Mononuclear cell (primary cell): ENCODE measurements at regions not wholly inside any gene's neighbourhood (a gene's known extent, or its start where the extent isn't known, plus 50 kb on each side); places are given as distances from the start of the nearest gene placed in this dataset.

Experiments used
- H3K27me3 ChIP-seq: 2 replicates; pipeline ENCODE4 v1.6.0; 2011; ENCODE audit warnings: low read length, control low read depth; ENCODE audit not compliant: insufficient read depth
- H3K4me1 ChIP-seq: 2 replicates; pipeline ENCODE4 v1.5.1; 2011; ENCODE audit warnings: mild to moderate bottlenecking, low read length, control low read depth; ENCODE audit not compliant: insufficient read depth
- H3K4me3 ChIP-seq: 2 replicates; pipeline ENCODE4 v1.5.1; 2011; ENCODE audit warnings: mild to moderate bottlenecking, low read length, moderate library complexity
- H3K9me3 ChIP-seq: 2 replicates; pipeline ENCODE4 v1.5.1; 2011; ENCODE audit warnings: low read depth, mild to moderate bottlenecking, control low read depth, low read length

- Histone ChIP-seq H3K4me3 (no peak overlapping the region), H3K27me3 (no peaks in the 10 kb centered on the region), H3K4me1 (no peaks in the 10 kb centered on the region), H3K9me3 (no peaks in the 10 kb centered on the region)
Observed at GRCh38 chr20:20932156-20932555, 174.0 kb downstream of the LINC00237 start.

- Histone ChIP-seq H3K9me3 (no peaks in the 10 kb centered on the region), H3K4me1 (no peaks in the 10 kb centered on the region), H3K4me3 (no peak overlapping the region), H3K27me3 (no peaks in the 10 kb centered on the region)
Observed at GRCh38 chr20:20931632-20932031, 174.5 kb downstream of the LINC00237 start.

- H3K4me1 ChIP-seq, result no peaks in the 10 kb centered on the region
- no peaks in the 10 kb centered on the region for H3K27me3 ChIP-seq
- H3K4me3 ChIP-seq, result no peak overlapping the region
- H3K9me3 ChIP-seq, result no peaks in the 10 kb centered on the region
Observed at GRCh38 chr20:20931024-20931423, 175.1 kb downstream of the LINC00237 start.

GRCh38 chr20:20930500-20930899 is 175.7 kb downstream of the LINC00237 start:
- H3K9me3 ChIP-seq, result no peaks in the 10 kb centered on the region
- H3K4me1 ChIP-seq, result no peaks in the 10 kb centered on the region
- H3K27me3 ChIP-seq, result no peaks in the 10 kb centered on the region
- H3K4me3 ChIP-seq, result no peak overlapping the region

GRCh38 chr20:20929341-20929740 is 176.8 kb downstream of the LINC00237 start:
- Histone ChIP-seq H3K27me3 (no peaks in the 10 kb centered on the region), H3K4me3 (no peak overlapping the region), H3K4me1 (no peaks in the 10 kb centered on the region), H3K9me3 (no peaks in the 10 kb centered on the region)

GRCh38 chr20:20926222-20926905 is 179.8 kb downstream of the LINC00237 start:
- no peaks in the 10 kb centered on the region for H3K4me1 ChIP-seq
- H3K9me3 ChIP-seq, result no peaks in the 10 kb centered on the region
- H3K27me3 ChIP-seq, result no peaks in the 10 kb centered on the region
- no peak overlapping the region for H3K4me3 ChIP-seq

- Histone ChIP-seq H3K4me3 (no peak overlapping the region), H3K9me3 (peaks cover 10% of the 10 kb centered on the region), H3K27me3 (peaks cover 6% of the 10 kb centered on the region), H3K4me1 (no peaks in the 10 kb centered on the region)
Observed at GRCh38 chr20:20920433-20920832, 185.7 kb downstream of the LINC00237 start.

- peaks cover 10% of the 10 kb centered on the region for H3K9me3 ChIP-seq
- H3K4me3 ChIP-seq, result no peak overlapping the region
- H3K4me1 ChIP-seq, result no peaks in the 10 kb centered on the region
- H3K27me3 ChIP-seq, result peaks cover 6% of the 10 kb centered on the region
Observed at GRCh38 chr20:20915844-20916243, 190.3 kb downstream of the LINC00237 start.

- no peaks in the 10 kb centered on the region for H3K9me3 ChIP-seq
Observed at GRCh38 chr20:20904501-20904831, 192.0 kb upstream of the RALGAPA2 start.

GRCh38 chr20:20903773-20904500 is 191.5 kb upstream of the RALGAPA2 start:
- Histone ChIP-seq H3K4me1 (no peaks in the 10 kb centered on the region), H3K4me3 (no peak overlapping the region), H3K27me3 (no peaks in the 10 kb centered on the region), H3K9me3 (no peaks in the 10 kb centered on the region)

More at GRCh38 chr20:20904501-20904831, 192.0 kb upstream of the RALGAPA2 start:
- Histone ChIP-seq H3K27me3 (no peaks in the 10 kb centered on the region), H3K4me1 (no peaks in the 10 kb centered on the region), H3K4me3 (no peak overlapping the region)

- Histone ChIP-seq H3K4me3 (no peak overlapping the region), H3K4me1 (no peaks in the 10 kb centered on the region), H3K9me3 (no peaks in the 10 kb centered on the region), H3K27me3 (no peaks in the 10 kb centered on the region)
Observed at GRCh38 chr20:20897922-20898321, 185.5 kb upstream of the RALGAPA2 start.

GRCh38 chr20:20897145-20897544 is 184.7 kb upstream of the RALGAPA2 start:
- H3K4me1 ChIP-seq, result no peaks in the 10 kb centered on the region
- H3K27me3 ChIP-seq, result no peaks in the 10 kb centered on the region
- H3K4me3 ChIP-seq, result no peak overlapping the region

GRCh38 chr20:20896606-20897005 is 184.2 kb upstream of the RALGAPA2 start:
- no peaks in the 10 kb centered on the region for H3K9me3 ChIP-seq
- no peaks in the 10 kb centered on the region for H3K27me3 ChIP-seq
- no peaks in the 10 kb centered on the region for H3K4me1 ChIP-seq
- H3K4me3 ChIP-seq, result no peak overlapping the region

More at GRCh38 chr20:20897145-20897544, 184.7 kb upstream of the RALGAPA2 start:
- H3K9me3 ChIP-seq, result no peaks in the 10 kb centered on the region

GRCh38 chr20:20895537-20895936 is 183.1 kb upstream of the RALGAPA2 start:
- Histone ChIP-seq H3K4me1 (no peaks in the 10 kb centered on the region), H3K4me3 (no peak overlapping the region), H3K27me3 (no peaks in the 10 kb centered on the region), H3K9me3 (no peaks in the 10 kb centered on the region)

- Histone ChIP-seq H3K9me3 (no peaks in the 10 kb centered on the region), H3K4me1 (no peaks in the 10 kb centered on the region), H3K27me3 (no peaks in the 10 kb centered on the region), H3K4me3 (no peak overlapping the region)
Observed at GRCh38 chr20:20894753-20895152, 182.3 kb upstream of the RALGAPA2 start.

- no peaks in the 10 kb centered on the region for H3K9me3 ChIP-seq
- no peaks in the 10 kb centered on the region for H3K4me1 ChIP-seq
- H3K27me3 ChIP-seq, result no peaks in the 10 kb centered on the region
- no peak overlapping the region for H3K4me3 ChIP-seq
Observed at GRCh38 chr20:20894280-20894679, 181.8 kb upstream of the RALGAPA2 start.
